HG03378 (cell line): ENCODE measurements at regions not wholly inside any gene's neighbourhood (a gene's known extent, or its start where the extent isn't known, plus 50 kb on each side); places are given as distances from the start of the nearest gene placed in this dataset.
"Not testable (repeated sequence)": the region's sequence is repeated elsewhere in the genome, so short reads cannot be mapped to it uniquely, and the experiment has no call there.

Source experiments
- ATAC-seq: cut with Tn5 transposase; IDR thresholded peaks from one replicate; pipeline ENCODE4 v1.9.1; 2021; ENCODE audit warnings: mild to moderate bottlenecking, moderate library complexity; ENCODE audit not compliant: unreplicated experiment

- no peak for ATAC-seq
Measured at GRCh38 chr10:8128511-8128910, 74.0 kb downstream of the GATA3 start.

- ATAC-seq, result no peak
Measured at GRCh38 chr10:8129438-8129837, 75.0 kb downstream of the GATA3 start.

GRCh38 chr10:8130973-8131911 lies 76.8 kb downstream of the GATA3 start:
- ATAC-seq, result peak; percentile 59

- ATAC-seq, result peak; percentile 77
Measured at GRCh38 chr10:8133146-8133545, 78.7 kb downstream of the GATA3 start.

GRCh38 chr10:8136736-8137135 lies 82.2 kb downstream of the GATA3 start:
- no peak for ATAC-seq

GRCh38 chr10:8137272-8137681 lies 82.8 kb downstream of the GATA3 start:
- ATAC-seq, result no peak

- ATAC-seq, result no peak
Measured at GRCh38 chr10:8137726-8138125, 83.2 kb downstream of the GATA3 start.

- no peak for ATAC-seq
Measured at GRCh38 chr10:8138471-8138870, 84.0 kb downstream of the GATA3 start.

GRCh38 chr10:8144496-8144895 lies 90.0 kb downstream of the GATA3 start:
- ATAC-seq, result no peak

GRCh38 chr10:8146650-8147049 lies 92.2 kb downstream of the GATA3 start:
- no peak for ATAC-seq

GRCh38 chr10:8149991-8150390 lies 95.5 kb downstream of the GATA3 start:
- ATAC-seq, result no peak

GRCh38 chr10:8150401-8150905 lies 96.0 kb downstream of the GATA3 start:
- no peak for ATAC-seq

- ATAC-seq, result no peak
Measured at GRCh38 chr10:8151086-8151485, 96.6 kb downstream of the GATA3 start.

- no peak for ATAC-seq
Measured at GRCh38 chr10:8156918-8157317, 102.4 kb downstream of the GATA3 start.

GRCh38 chr10:8158193-8159071 lies 103.9 kb downstream of the GATA3 start:
- ATAC-seq, result no peak

- no peak for ATAC-seq
Measured at GRCh38 chr10:8159341-8160165, 105.1 kb downstream of the GATA3 start.

- no peak for ATAC-seq
Measured at GRCh38 chr10:8163824-8164223, 109.3 kb downstream of the GATA3 start.

GRCh38 chr10:8164640-8165039 lies 110.2 kb downstream of the GATA3 start:
- ATAC-seq, result not testable (repeated sequence)

GRCh38 chr10:8168836-8169235 lies 114.3 kb downstream of the GATA3 start:
- ATAC-seq, result no peak

GRCh38 chr10:8171008-8171407 lies 116.5 kb downstream of the GATA3 start:
- ATAC-seq, result no peak

GRCh38 chr10:8172604-8173003 lies 118.1 kb downstream of the GATA3 start:
- ATAC-seq, result no peak
